ENCODE measurements at regions not wholly inside any gene's neighbourhood (a gene's known extent, or its start where the extent isn't known, plus 50 kb on each side); places are given as distances from the start of the nearest gene placed in this dataset.

- TF ChIP-seq CTCF (IDR thresholded peaks at IDR 0.05; ENCODE audit: poor library complexity) (no peak), EZH2 (IDR thresholded peaks at IDR 0.05; ENCODE audit: borderline replicate concordance) (no peak)
Observed at GRCh38 chr14:104388541-104389325, 190.8 kb upstream of the C14orf180 start.
